ENCODE measurements at regions not wholly inside any gene's neighbourhood (a gene's known extent, or its start where the extent isn't known, plus 50 kb on each side); places are given as distances from the start of the nearest gene placed in this dataset.

- H3K4me2 ChIP-seq (ENCODE audit: low read length): no peak overlapping the region
- H3K36me3 ChIP-seq (ENCODE audit: control insufficient read depth, low read length): no peaks in the 10 kb centered on the region
- no peaks in the 10 kb centered on the region for H4K20me1 ChIP-seq (ENCODE audit: control insufficient read depth, insufficient read depth, low read depth, low read length)
- no peak overlapping the region for H3K27ac ChIP-seq (ENCODE audit: low read depth, low read length)
- H3K9me2 ChIP-seq (replicated peaks; ENCODE audit: control insufficient read depth, low read length): no peaks in the 10 kb centered on the region
- TF ChIP-seq CTCF (IDR thresholded peaks at IDR 0.05; ENCODE audit: low read depth, low read length, poor library complexity, severe bottlenecking): no peak
- no peak for TF ChIP-seq EZH2phosphoT487 (IDR thresholded peaks at IDR 0.05; ENCODE audit: borderline replicate concordance, low read length)
- no peaks in the 10 kb centered on the region for H3K4me1 ChIP-seq (ENCODE audit: control insufficient read depth, low read length)
- no peaks in the 10 kb centered on the region for H3K79me2 ChIP-seq (ENCODE audit: control insufficient read depth, low read length)
- no peaks in the 10 kb centered on the region for H3F3A ChIP-seq (ENCODE audit: control insufficient read depth, insufficient read depth)
- H3K9me3 ChIP-seq (ENCODE audit: control insufficient read depth, insufficient read depth, low read length): no peaks in the 10 kb centered on the region
- H3K27me3 ChIP-seq (ENCODE audit: control insufficient read depth, low read length): peaks cover 33% of the 10 kb centered on the region
- no peak overlapping the region for H3K4me3 ChIP-seq (ENCODE audit: low read length)
Measured at GRCh38 chr21:32958288-32959002, 67.3 kb upstream of the OLIG2 start.

GRCh38 chr21:32962268-32962667, 63.5 kb upstream of the OLIG2 start:
- Histone ChIP-seq H3K9me3 (ENCODE audit: control insufficient read depth, insufficient read depth, low read length) (no peaks in the 10 kb centered on the region), H3K4me1 (ENCODE audit: control insufficient read depth, low read length) (no peaks in the 10 kb centered on the region), H3K79me2 (ENCODE audit: control insufficient read depth, low read length) (no peaks in the 10 kb centered on the region), H3F3A (ENCODE audit: control insufficient read depth, insufficient read depth) (no peaks in the 10 kb centered on the region), H3K9me2 (replicated peaks; ENCODE audit: control insufficient read depth, low read length) (no peaks in the 10 kb centered on the region), H4K20me1 (ENCODE audit: control insufficient read depth, insufficient read depth, low read depth, low read length) (no peaks in the 10 kb centered on the region), H3K27ac (ENCODE audit: low read depth, low read length) (no peak overlapping the region), H3K4me2 (ENCODE audit: low read length) (no peak overlapping the region), H3K36me3 (ENCODE audit: control insufficient read depth, low read length) (no peaks in the 10 kb centered on the region), H3K27me3 (ENCODE audit: control insufficient read depth, low read length) (peaks cover 19% of the 10 kb centered on the region; the same call in 1 of the 2 replicates), H3K4me3 (ENCODE audit: low read length) (no peak overlapping the region)
- no peak for TF ChIP-seq CTCF (IDR thresholded peaks at IDR 0.05; ENCODE audit: low read depth, low read length, poor library complexity, severe bottlenecking)

- no peaks in the 10 kb centered on the region for H3K9me3 ChIP-seq (ENCODE audit: control insufficient read depth, insufficient read depth, low read length)
- no peaks in the 10 kb centered on the region for H3F3A ChIP-seq (ENCODE audit: control insufficient read depth, insufficient read depth)
- no peaks in the 10 kb centered on the region for H3K9me2 ChIP-seq (replicated peaks; ENCODE audit: control insufficient read depth, low read length)
- H3K79me2 ChIP-seq (ENCODE audit: control insufficient read depth, low read length): no peaks in the 10 kb centered on the region
- H3K27ac ChIP-seq (ENCODE audit: low read depth, low read length): no peak overlapping the region
- H3K4me2 ChIP-seq (ENCODE audit: low read length): no peak overlapping the region
- no peaks in the 10 kb centered on the region for H3K4me1 ChIP-seq (ENCODE audit: control insufficient read depth, low read length)
- TF ChIP-seq EZH2phosphoT487 (IDR thresholded peaks at IDR 0.05; ENCODE audit: borderline replicate concordance, low read length): no peak
- TF ChIP-seq CTCF (IDR thresholded peaks at IDR 0.05; ENCODE audit: low read depth, low read length, poor library complexity, severe bottlenecking): no peak
- H3K36me3 ChIP-seq (ENCODE audit: control insufficient read depth, low read length): no peaks in the 10 kb centered on the region
- H3K27me3 ChIP-seq (ENCODE audit: control insufficient read depth, low read length): peaks cover 3% of the 10 kb centered on the region; the same call in 1 of the 2 replicates
- H3K4me3 ChIP-seq (ENCODE audit: low read length): no peak overlapping the region
- no peaks in the 10 kb centered on the region for H4K20me1 ChIP-seq (ENCODE audit: control insufficient read depth, insufficient read depth, low read depth, low read length)
Measured at GRCh38 chr21:32965129-32965680, 60.5 kb upstream of the OLIG2 start.

Data from DOHH2 (cell line).